HUES6 (cell line): ENCODE measurements at regions not wholly inside any gene's neighbourhood (a gene's known extent, or its start where the extent isn't known, plus 50 kb on each side); places are given as distances from the start of the nearest gene placed in this dataset.

Experiments
- H3K27ac ChIP-seq: 2 replicates; pipeline ENCODE4 v1.7.0; 2013; ENCODE audit warnings: low read depth, mild to moderate bottlenecking, low read length, inconsistent platforms
- H3K27me3 ChIP-seq: 2 replicates; pipeline ENCODE4 v1.6.1; 2013; ENCODE audit warnings: low read length; ENCODE audit not compliant: control insufficient read depth, insufficient read depth
- H3K36me3 ChIP-seq: 2 replicates; pipeline ENCODE4 v1.6.1; 2013; ENCODE audit warnings: low read length; ENCODE audit not compliant: control insufficient read depth, insufficient read depth
- H3K4me1 ChIP-seq: 2 replicates; pipeline ENCODE4 v1.6.1; 2013; ENCODE audit warnings: low read length; ENCODE audit not compliant: control insufficient read depth, insufficient read depth
- H3K4me3 ChIP-seq: 2 replicates; pipeline ENCODE4 v1.5.1; 2013; ENCODE audit warnings: low read depth, low read length
- H3K9ac ChIP-seq: one replicate; pipeline ENCODE4 v1.6.1; 2013; ENCODE audit warnings: mild to moderate bottlenecking, low read length
- H3K9me3 ChIP-seq: 2 replicates; pipeline ENCODE4 v1.6.1; 2013; ENCODE audit warnings: low read depth, low read length; ENCODE audit not compliant: control insufficient read depth, insufficient read depth

- H3K4me3 ChIP-seq, result no peak overlapping the region
- H3K36me3 ChIP-seq, result 0 out of 2 replicates have a peak, but pooled peaks cover 8% of the 10 kb centered on the region
- no peak overlapping the region for H3K9ac ChIP-seq
- no peak overlapping the region for H3K27ac ChIP-seq
- no peaks in the 10 kb centered on the region for H3K9me3 ChIP-seq
- no peaks in the 10 kb centered on the region for H3K27me3 ChIP-seq
- peaks cover 15% of the 10 kb centered on the region for H3K4me1 ChIP-seq
These were observed 234.9 kb upstream of the TPM1 start for GRCh38 chr15:62807539-62808130.

- Histone ChIP-seq H3K36me3 (0 out of 2 replicates have a peak, but pooled peaks cover 8% of the 10 kb centered on the region), H3K27ac (no peak overlapping the region), H3K9me3 (no peaks in the 10 kb centered on the region), H3K9ac (no peak overlapping the region), H3K4me3 (no peak overlapping the region), H3K27me3 (no peaks in the 10 kb centered on the region), H3K4me1 (peaks cover 18% of the 10 kb centered on the region)
These were observed 233.2 kb upstream of the TPM1 start for GRCh38 chr15:62809115-62809967.

- Histone ChIP-seq H3K27me3 (no peaks in the 10 kb centered on the region), H3K9ac (no peak overlapping the region), H3K4me1 (peaks cover 18% of the 10 kb centered on the region), H3K27ac (no peak overlapping the region), H3K9me3 (no peaks in the 10 kb centered on the region), H3K36me3 (0 out of 2 replicates have a peak, but pooled peaks cover 8% of the 10 kb centered on the region), H3K4me3 (no peak overlapping the region)
These were observed 232.6 kb upstream of the TPM1 start for GRCh38 chr15:62809968-62810260.

GRCh38 chr15:62812515-62812835 is 230.1 kb upstream of the TPM1 start:
- Histone ChIP-seq H3K27ac (no peak overlapping the region), H3K36me3 (0 out of 2 replicates have a peak, but pooled peaks cover 4% of the 10 kb centered on the region), H3K9ac (no peak overlapping the region), H3K9me3 (no peaks in the 10 kb centered on the region), H3K4me1 (peaks cover 16% of the 10 kb centered on the region), H3K4me3 (no peak overlapping the region), H3K27me3 (no peaks in the 10 kb centered on the region)

GRCh38 chr15:62816342-62817069 is 226.0 kb upstream of the TPM1 start:
- H3K4me1 ChIP-seq, result peaks cover 9% of the 10 kb centered on the region; the same call in 1 of the 2 replicates
- no peaks in the 10 kb centered on the region for H3K27me3 ChIP-seq
- H3K36me3 ChIP-seq, result no peaks in the 10 kb centered on the region
- H3K9me3 ChIP-seq, result no peaks in the 10 kb centered on the region
- no peak overlapping the region for H3K9ac ChIP-seq
- no peak overlapping the region for H3K27ac ChIP-seq
- no peak overlapping the region for H3K4me3 ChIP-seq

GRCh38 chr15:62818691-62819090 is 223.9 kb upstream of the TPM1 start:
- H3K27ac ChIP-seq, result no peak overlapping the region
- H3K9ac ChIP-seq, result no peak overlapping the region
- no peaks in the 10 kb centered on the region for H3K4me1 ChIP-seq
- no peak overlapping the region for H3K4me3 ChIP-seq
- no peaks in the 10 kb centered on the region for H3K9me3 ChIP-seq
- H3K27me3 ChIP-seq, result no peaks in the 10 kb centered on the region
- no peaks in the 10 kb centered on the region for H3K36me3 ChIP-seq

GRCh38 chr15:62821384-62822131 is 221.0 kb upstream of the TPM1 start:
- Histone ChIP-seq H3K9me3 (no peaks in the 10 kb centered on the region), H3K27ac (no peak overlapping the region), H3K4me1 (no peaks in the 10 kb centered on the region), H3K4me3 (no peak overlapping the region), H3K27me3 (no peaks in the 10 kb centered on the region), H3K9ac (no peak overlapping the region), H3K36me3 (no peaks in the 10 kb centered on the region)

GRCh38 chr15:62822228-62822627 is 220.3 kb upstream of the TPM1 start:
- H3K4me1 ChIP-seq, result no peaks in the 10 kb centered on the region
- H3K27me3 ChIP-seq, result no peaks in the 10 kb centered on the region
- H3K9me3 ChIP-seq, result no peaks in the 10 kb centered on the region
- no peaks in the 10 kb centered on the region for H3K36me3 ChIP-seq
- H3K4me3 ChIP-seq, result no peak overlapping the region
- H3K27ac ChIP-seq, result no peak overlapping the region
- no peak overlapping the region for H3K9ac ChIP-seq

GRCh38 chr15:62823561-62823960 is 219.0 kb upstream of the TPM1 start:
- Histone ChIP-seq H3K27me3 (no peaks in the 10 kb centered on the region), H3K9ac (no peak overlapping the region), H3K27ac (no peak overlapping the region), H3K4me3 (no peak overlapping the region), H3K4me1 (no peaks in the 10 kb centered on the region), H3K9me3 (no peaks in the 10 kb centered on the region), H3K36me3 (no peaks in the 10 kb centered on the region)

- Histone ChIP-seq H3K9ac (no peak overlapping the region), H3K4me1 (no peaks in the 10 kb centered on the region), H3K9me3 (no peaks in the 10 kb centered on the region), H3K27ac (no peak overlapping the region), H3K27me3 (no peaks in the 10 kb centered on the region), H3K36me3 (no peaks in the 10 kb centered on the region), H3K4me3 (no peak overlapping the region)
These were observed 218.2 kb upstream of the TPM1 start for GRCh38 chr15:62824111-62825015.
